Mammary epithelial cell (primary cell): ENCODE measurements at regions not wholly inside any gene's neighbourhood (a gene's known extent, or its start where the extent isn't known, plus 50 kb on each side); places are given as distances from the start of the nearest gene placed in this dataset.

ENCODE experiments used
- EZH2 ChIP-seq: IDR thresholded peaks from 2 replicates; pipeline ENCODE4 v1.6.1; 2012; ENCODE audit warnings: low read length, inconsistent platforms, borderline replicate concordance
- TF ChIP-seq, protein P1 (sequence below), 2 donors: IDR thresholded peaks in 1 of 2; conservative IDR thresholded peaks in 1 of 2; 2 replicates each; pipeline ENCODE4 v1.5.1; 2011 to 2012; ENCODE audit warnings: inconsistent platforms in 2 of 2, low read length in 2 of 2, mild to moderate bottlenecking in 2 of 2, control low read depth in 1 of 2, low read depth in 1 of 2; ENCODE audit not compliant: insufficient read depth in 1 of 2; ENCODE audit errors: extremely low read depth in 1 of 2

DNA sequence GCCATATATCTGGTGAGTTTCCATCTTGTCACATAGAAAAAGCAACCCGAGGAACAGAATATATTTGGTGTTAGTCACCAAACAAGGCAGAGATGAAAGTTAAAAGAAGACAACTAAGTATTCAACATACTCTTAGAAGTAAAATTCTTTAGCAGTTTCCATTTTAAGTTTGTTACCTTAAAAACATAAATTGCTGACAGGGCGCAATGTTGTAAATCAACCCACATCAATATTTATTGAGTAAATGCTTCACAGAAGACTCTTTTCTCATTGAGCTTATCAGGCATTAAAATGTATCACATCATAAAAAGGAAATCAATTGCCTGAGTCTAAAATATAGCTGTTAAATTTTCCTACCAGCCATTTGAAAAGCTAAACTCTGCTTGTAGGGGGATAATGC is 603.0 kb downstream of the FBXO15 start:
- TF ChIP-seq, protein P1, sequence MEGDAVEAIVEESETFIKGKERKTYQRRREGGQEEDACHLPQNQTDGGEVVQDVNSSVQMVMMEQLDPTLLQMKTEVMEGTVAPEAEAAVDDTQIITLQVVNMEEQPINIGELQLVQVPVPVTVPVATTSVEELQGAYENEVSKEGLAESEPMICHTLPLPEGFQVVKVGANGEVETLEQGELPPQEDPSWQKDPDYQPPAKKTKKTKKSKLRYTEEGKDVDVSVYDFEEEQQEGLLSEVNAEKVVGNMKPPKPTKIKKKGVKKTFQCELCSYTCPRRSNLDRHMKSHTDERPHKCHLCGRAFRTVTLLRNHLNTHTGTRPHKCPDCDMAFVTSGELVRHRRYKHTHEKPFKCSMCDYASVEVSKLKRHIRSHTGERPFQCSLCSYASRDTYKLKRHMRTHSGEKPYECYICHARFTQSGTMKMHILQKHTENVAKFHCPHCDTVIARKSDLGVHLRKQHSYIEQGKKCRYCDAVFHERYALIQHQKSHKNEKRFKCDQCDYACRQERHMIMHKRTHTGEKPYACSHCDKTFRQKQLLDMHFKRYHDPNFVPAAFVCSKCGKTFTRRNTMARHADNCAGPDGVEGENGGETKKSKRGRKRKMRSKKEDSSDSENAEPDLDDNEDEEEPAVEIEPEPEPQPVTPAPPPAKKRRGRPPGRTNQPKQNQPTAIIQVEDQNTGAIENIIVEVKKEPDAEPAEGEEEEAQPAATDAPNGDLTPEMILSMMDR (conservative IDR thresholded peaks at IDR 0.05 in 1 of 2, IDR thresholded peaks at IDR 0.05 in 1 of 2; ENCODE audit: extremely low read depth in 1 of 2, insufficient read depth in 1 of 2, low read depth in 1 of 2, low read length in 2 of 2), result no peak
- TF ChIP-seq EZH2, result no peak
